HCT116 (cell line): ENCODE measurements at regions not wholly inside any gene's neighbourhood (a gene's known extent, or its start where the extent isn't known, plus 50 kb on each side); places are given as distances from the start of the nearest gene placed in this dataset.

Experiments
- ATAC-seq: fragments of 200-7000 bp; cut with Tn5 transposase; 2 replicates; pipeline ENCODE4 v1.9.1; 2020; ENCODE audit warnings: mild to moderate bottlenecking, moderate library complexity
- BruUV-seq: library from RNA; stranded (reverse); fragments of 400-500 nt; replicated peaks from 2 replicates; lab custom pipeline; 2021; lab: Mats Ljungman, UMichigan
- CTCF ChIA-PET: fragments of 300-600 bp; sonication (Branson Sonifier 250); formaldehyde crosslinking; loops from one replicate; lab custom pipeline; 2021; ENCODE audit warnings: antibody characterized with exemption; lab: Charles Lee
- POLR2A ChIA-PET: fragments of 300-600, 350-600 bp; sonication (Branson Sonifier 250); formaldehyde crosslinking; loops from one replicate; lab custom pipeline; 2021; ENCODE audit warnings: antibody characterized with exemption; lab: Charles Lee
- RAD21 ChIA-PET, 2 experiments: fragments of 300-600 bp; sonication (Branson Sonifier 250); formaldehyde crosslinking; loops; one replicate each; lab custom pipeline; 2023; ENCODE audit warnings: low total read pairs in 2 of 2; ENCODE audit not compliant: uncharacterized antibody in 2 of 2, unreplicated experiment in 2 of 2, low non-redundant PET in 1 of 2; lab: Charles Lee
- DNase-seq: peaks from one replicate; pipeline ENCODE4 v3.0.0-alpha.2; 2010; ENCODE audit warnings: low read depth, low spot score
- H2AFZ ChIP-seq: fragments of 200-600 bp; shearing (Covaris generic), sonication (generic); 2 replicates; pipeline ENCODE4 v1.6.1; 2017; ENCODE audit warnings: low read depth, mixed run types, mixed read lengths, antibody characterized with exemption, low read length; ENCODE audit not compliant: poor library complexity, severe bottlenecking
- H3K27ac ChIP-seq: 2 replicates; pipeline ENCODE4 v1.5.1; 2012; ENCODE audit warnings: low read depth, low read length
- H3K27me3 ChIP-seq: fragments of 200-600 bp; sonication (generic); 2 replicates; pipeline ENCODE4 v1.6.1; 2016; ENCODE audit warnings: mixed run types, low read length, mixed read lengths; ENCODE audit not compliant: insufficient read depth
- H3K36me3 ChIP-seq, 2 experiments: fragments of 200-500 bp in 1 of 2; fragments of 200-600 bp in 1 of 2; sonication (Bioruptor generic) in 1 of 2; sonication (generic) in 1 of 2; 2 replicates each; pipeline versions ENCODE4 v1.5.1 to v1.6.1; 2014 to 2016; ENCODE audit warnings: low read length in 2 of 2, inconsistent platforms in 1 of 2, mixed read lengths in 1 of 2, mixed run types in 1 of 2; ENCODE audit not compliant: insufficient read depth in 2 of 2, control insufficient read depth in 1 of 2
- H3K4me1 ChIP-seq, 2 experiments: fragments of 200-600 bp in 1 of 2; sonication (generic) in 1 of 2; 2 replicates each; pipeline versions ENCODE4 v1.5.1 to v1.6.1; 2012 to 2017; ENCODE audit warnings: low read length in 2 of 2, inconsistent platforms in 1 of 2, mild to moderate bottlenecking in 1 of 2, mixed read lengths in 1 of 2, mixed run types in 1 of 2, moderate library complexity in 1 of 2; ENCODE audit not compliant: insufficient read depth in 2 of 2, control insufficient read depth in 1 of 2
- H3K4me2 ChIP-seq: fragments of 200-600 bp; sonication (generic); 2 replicates; pipeline ENCODE4 v1.6.1; 2017; ENCODE audit warnings: mixed run types, low read length, mixed read lengths
- H3K4me3 ChIP-seq, 2 experiments: fragments of 200-600 bp in 1 of 2; sonication (generic) in 1 of 2; replicated peaks in 1 of 2; 2 replicates each; pipeline ENCODE4 v1.5.1; 2011 to 2016; ENCODE audit warnings: low read length in 2 of 2, control low read depth in 1 of 2, low read depth in 1 of 2, mild to moderate bottlenecking in 1 of 2, mixed read lengths in 1 of 2, mixed run types in 1 of 2
- H3K79me2 ChIP-seq: fragments of 200-600 bp; sonication (generic); 2 replicates; pipeline ENCODE4 v1.6.1; 2017; ENCODE audit warnings: mild to moderate bottlenecking, mixed run types, low read length, moderate library complexity, mixed read lengths; ENCODE audit not compliant: insufficient read depth
- H3K9ac ChIP-seq: fragments of 200-600 bp; sonication (generic); 2 replicates; pipeline ENCODE4 v1.6.1; 2016; ENCODE audit warnings: low read length, mixed read lengths
- H3K9me2 ChIP-seq: fragments of 200-600 bp; sonication (generic), shearing (Covaris generic); 2 replicates; pipeline ENCODE4 v1.6.1; 2017; ENCODE audit warnings: mixed run types, mild to moderate bottlenecking, moderate library complexity; ENCODE audit not compliant: insufficient read depth
- H3K9me3 ChIP-seq, 2 experiments: fragments of 200-500 bp in 1 of 2; fragments of 200-600 bp in 1 of 2; sonication (Bioruptor generic) in 1 of 2; sonication (generic) in 1 of 2; 2 replicates each; pipeline ENCODE4 v1.6.1; 2014 to 2017; ENCODE audit warnings: low read length in 2 of 2, mixed read lengths in 2 of 2, inconsistent platforms in 1 of 2, low read depth in 1 of 2, mild to moderate bottlenecking in 1 of 2, mixed run types in 1 of 2, moderate library complexity in 1 of 2; ENCODE audit not compliant: control insufficient read depth in 1 of 2, insufficient read depth in 1 of 2
- H4K20me1 ChIP-seq: fragments of 200-600 bp; sonication (generic), shearing (Covaris generic); 2 replicates; pipeline ENCODE4 v1.6.1; 2017; ENCODE audit warnings: mixed run types, mild to moderate bottlenecking, moderate library complexity; ENCODE audit not compliant: insufficient read depth
- ATF3 ChIP-seq: IDR thresholded peaks from 2 replicates; pipeline ENCODE4 v1.6.1; 2012
- CBX3 ChIP-seq: IDR thresholded peaks from 2 replicates; pipeline ENCODE4 v1.6.1; 2012; ENCODE audit warnings: low read depth
- CEBPB ChIP-seq: IDR thresholded peaks from 2 replicates; pipeline ENCODE4 v1.6.1; 2012; ENCODE audit warnings: low read depth
- EGR1 ChIP-seq: IDR thresholded peaks from 2 replicates; pipeline ENCODE4 v1.6.1; 2012; ENCODE audit warnings: low read depth
- ELF1 ChIP-seq: IDR thresholded peaks from 2 replicates; pipeline ENCODE4 v1.6.1; 2012; ENCODE audit warnings: low read depth, borderline replicate concordance
- EZH2 ChIP-seq: fragments of 200-600 bp; sonication (generic); IDR thresholded peaks from 2 replicates; pipeline ENCODE4 v1.6.1; 2017; ENCODE audit warnings: antibody characterized with exemption, mixed run types
- FOSL1 ChIP-seq: IDR thresholded peaks from 2 replicates; pipeline ENCODE4 v1.6.1; 2012; ENCODE audit warnings: low read depth
- JUND ChIP-seq: IDR thresholded peaks from 2 replicates; pipeline ENCODE4 v1.6.1; 2012
- POLR2AphosphoS5 ChIP-seq: IDR thresholded peaks from 2 replicates; pipeline ENCODE4 v1.6.1; 2011; ENCODE audit warnings: mild to moderate bottlenecking, low read depth, low read length, moderate library complexity
- RAD21 ChIP-seq: IDR thresholded peaks from 2 replicates; pipeline ENCODE4 v1.6.1; 2012; ENCODE audit warnings: low read depth, mild to moderate bottlenecking
- REST ChIP-seq: IDR thresholded peaks from 2 replicates; pipeline ENCODE4 v1.6.1; 2012; ENCODE audit warnings: low read depth
- SIN3A ChIP-seq: IDR thresholded peaks from 2 replicates; pipeline ENCODE4 v1.6.1; 2012; ENCODE audit warnings: low read depth
- SP1 ChIP-seq: IDR thresholded peaks from 2 replicates; pipeline ENCODE4 v1.6.1; 2012; ENCODE audit warnings: low read depth
- TCF7L2 ChIP-seq: IDR thresholded peaks from 2 replicates; pipeline ENCODE4 v1.7.0; 2011; ENCODE audit warnings: borderline replicate concordance, inconsistent platforms; ENCODE audit not compliant: insufficient read depth, insufficient read length; ENCODE audit errors: extremely low read depth
- YY1 ChIP-seq: IDR thresholded peaks from 2 replicates; pipeline ENCODE4 v1.6.1; 2011; ENCODE audit warnings: low read length, low read depth, moderate library complexity, mild to moderate bottlenecking; ENCODE audit not compliant: insufficient replicate concordance; ENCODE audit errors: extremely low read depth
- ZBTB33 ChIP-seq: IDR thresholded peaks from 2 replicates; pipeline ENCODE4 v1.6.1; 2011; ENCODE audit warnings: mild to moderate bottlenecking, low read length, moderate library complexity; ENCODE audit not compliant: insufficient replicate concordance; ENCODE audit errors: extremely low read depth
- intact Hi-C: fragments of 100-400 bp; cut with micrococcal nuclease; formaldehyde crosslinking; loops from 2 replicates; pipeline ENCODE4 v1.10.0; 2022

GRCh38 chrX:69082753-69083150 is 82.5 kb downstream of the PJA1 start:
- no peak overlapping the region for H3K4me3 ChIP-seq
- H2AFZ ChIP-seq, result no peak overlapping the region
- H3K4me2 ChIP-seq, result no peak overlapping the region
- intact Hi-C loops, result no loop called here
- no peak overlapping the region for H3K27ac ChIP-seq
- no peaks in the 10 kb centered on the region for H3K79me2 ChIP-seq
- no peaks in the 10 kb centered on the region for H3K9me2 ChIP-seq
- TF ChIP-seq JUND (no peak), ATF3 (no peak), ELF1 (no peak), POLR2AphosphoS5 (no peak), RAD21 (no peak), ZBTB33 (no peak), REST (no peak), CBX3 (no peak), FOSL1 (no peak), EGR1 (no peak), SP1 (no peak), TCF7L2 (no peak), YY1 (no peak), EZH2 (no peak), CEBPB (no peak), SIN3A (no peak)
- no peaks in the 10 kb centered on the region for H3K9me3 ChIP-seq
- ChIA-PET RAD21 (no interaction called here), CTCF (no interaction called here), POLR2A (no interaction called here)
- no peaks in the 10 kb centered on the region for H3K36me3 ChIP-seq
- BruUV-seq, result no TSS peak
- H3K9ac ChIP-seq, result no peak overlapping the region
- H3K4me1 ChIP-seq, result no peaks in the 10 kb centered on the region
- no peaks in the 10 kb centered on the region for H4K20me1 ChIP-seq
- ATAC-seq (no peak), DNase-seq (no peak)
- no peaks in the 10 kb centered on the region for H3K27me3 ChIP-seq
